ENCODE measurements at regions not wholly inside any gene's neighbourhood (a gene's known extent, or its start where the extent isn't known, plus 50 kb on each side); places are given as distances from the start of the nearest gene placed in this dataset.

DNA sequence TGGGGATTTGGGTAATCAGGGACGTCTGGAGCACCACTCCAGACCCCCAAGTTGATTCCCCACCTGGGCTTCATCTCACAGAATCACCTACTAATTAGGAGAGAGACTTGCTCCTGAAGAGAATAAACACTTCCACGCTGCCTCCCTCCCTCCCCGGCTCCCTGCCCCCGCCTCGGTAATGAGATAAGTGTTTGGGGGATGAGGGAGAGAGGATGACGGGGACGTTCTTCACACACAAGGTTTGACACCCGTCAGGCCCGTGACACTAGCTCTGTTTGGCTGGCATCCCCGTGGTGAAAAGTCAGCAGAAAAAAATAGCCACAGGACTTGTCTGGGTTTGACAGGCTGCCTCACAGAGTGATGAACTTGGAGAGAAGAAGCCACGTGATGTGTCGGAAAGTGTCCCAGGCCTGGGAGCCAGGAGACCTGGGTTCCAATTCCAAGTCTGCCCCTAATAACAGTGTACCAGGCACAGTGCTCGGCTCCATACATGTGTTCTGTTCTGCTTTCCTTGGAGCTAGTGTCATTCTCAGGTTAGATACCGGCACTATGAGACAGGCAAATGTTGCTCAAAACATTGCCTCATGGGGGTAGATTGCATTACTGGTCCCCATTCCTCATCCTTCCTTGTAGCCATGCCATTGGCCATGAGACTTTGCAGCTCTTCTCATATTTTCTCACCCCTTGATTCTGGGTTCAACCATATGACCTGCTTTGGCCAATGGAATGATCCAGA lies 578.0 kb downstream of the BCOR start:
- no peak for TF ChIP-seq POLR2A (IDR thresholded peaks at IDR 0.05)
- TF ChIP-seq POLR2AphosphoS5 (IDR thresholded peaks at IDR 0.05), result no peak
- WGBS, 5 donors, result 57 to 82% (median 66%) methylated on average over 6 to 14 of the region's 14 CpGs
- peaks cover 0 to 23% (median 0%) of the 10 kb centered on the region in 7 donors for H3K27me3 ChIP-seq (replicated peaks in 1 of 7)
- H3K4me3 ChIP-seq, result no peak overlapping the region
- H3K4me1 ChIP-seq, result no peaks in the 10 kb centered on the region
- H3K9me3 ChIP-seq, result peaks cover 0 to 10% (median 0%) of the 10 kb centered on the region in 8 donors
- no peaks in the 10 kb centered on the region for H3K36me3 ChIP-seq
- H3K27ac ChIP-seq, result no peak overlapping the region
- DNase-seq, result no peak
- intact Hi-C loops (cut with DNase I; ENCODE audit: low total_unique reads), result no loop called here

DNA sequence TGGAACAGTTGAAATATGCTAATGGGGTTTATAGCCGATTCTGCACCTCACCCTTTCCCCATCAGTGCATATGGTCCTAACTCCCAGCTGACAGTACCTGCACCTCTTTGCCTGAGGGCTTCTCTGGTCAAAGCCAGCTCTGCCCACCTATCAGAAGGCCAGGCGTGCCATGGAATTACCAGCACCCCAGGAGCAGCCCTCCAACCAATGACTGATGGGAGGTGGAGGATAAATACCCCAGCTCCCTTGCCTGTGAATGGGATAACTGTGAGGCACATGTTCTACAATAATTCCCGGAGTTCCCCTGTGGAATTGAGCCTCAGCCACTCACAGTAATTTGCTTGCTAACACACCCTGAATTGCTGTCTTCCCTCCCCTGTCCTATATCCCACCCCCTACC lies 572.0 kb downstream of the BCOR start:
- no peak for DNase-seq
- TF ChIP-seq, protein P1, sequence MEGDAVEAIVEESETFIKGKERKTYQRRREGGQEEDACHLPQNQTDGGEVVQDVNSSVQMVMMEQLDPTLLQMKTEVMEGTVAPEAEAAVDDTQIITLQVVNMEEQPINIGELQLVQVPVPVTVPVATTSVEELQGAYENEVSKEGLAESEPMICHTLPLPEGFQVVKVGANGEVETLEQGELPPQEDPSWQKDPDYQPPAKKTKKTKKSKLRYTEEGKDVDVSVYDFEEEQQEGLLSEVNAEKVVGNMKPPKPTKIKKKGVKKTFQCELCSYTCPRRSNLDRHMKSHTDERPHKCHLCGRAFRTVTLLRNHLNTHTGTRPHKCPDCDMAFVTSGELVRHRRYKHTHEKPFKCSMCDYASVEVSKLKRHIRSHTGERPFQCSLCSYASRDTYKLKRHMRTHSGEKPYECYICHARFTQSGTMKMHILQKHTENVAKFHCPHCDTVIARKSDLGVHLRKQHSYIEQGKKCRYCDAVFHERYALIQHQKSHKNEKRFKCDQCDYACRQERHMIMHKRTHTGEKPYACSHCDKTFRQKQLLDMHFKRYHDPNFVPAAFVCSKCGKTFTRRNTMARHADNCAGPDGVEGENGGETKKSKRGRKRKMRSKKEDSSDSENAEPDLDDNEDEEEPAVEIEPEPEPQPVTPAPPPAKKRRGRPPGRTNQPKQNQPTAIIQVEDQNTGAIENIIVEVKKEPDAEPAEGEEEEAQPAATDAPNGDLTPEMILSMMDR (IDR thresholded peaks at IDR 0.05 in 8 of 11, conservative IDR thresholded peaks at IDR 0.05 in 3 of 11), result no peak
- TF ChIP-seq POLR2A (IDR thresholded peaks at IDR 0.05), result no peak
- WGBS, 5 donors, result 63 to 100% (median 83%) methylated on average over 3 of the region's 3 CpGs
- Histone ChIP-seq H3K4me1 (no peaks in the 10 kb centered on the region), H3K4me3 (no peak overlapping the region), H3K9me3 (peaks cover 0 to 10% (median 0%) of the 10 kb centered on the region in 8 donors), H3K27me3 (replicated peaks in 1 of 7) (no peaks in the 10 kb centered on the region), H3K36me3 (no peaks in the 10 kb centered on the region), H3K27ac (no peak overlapping the region)
- intact Hi-C loops (cut with DNase I; ENCODE audit: low total_unique reads), result no loop called here

DNA sequence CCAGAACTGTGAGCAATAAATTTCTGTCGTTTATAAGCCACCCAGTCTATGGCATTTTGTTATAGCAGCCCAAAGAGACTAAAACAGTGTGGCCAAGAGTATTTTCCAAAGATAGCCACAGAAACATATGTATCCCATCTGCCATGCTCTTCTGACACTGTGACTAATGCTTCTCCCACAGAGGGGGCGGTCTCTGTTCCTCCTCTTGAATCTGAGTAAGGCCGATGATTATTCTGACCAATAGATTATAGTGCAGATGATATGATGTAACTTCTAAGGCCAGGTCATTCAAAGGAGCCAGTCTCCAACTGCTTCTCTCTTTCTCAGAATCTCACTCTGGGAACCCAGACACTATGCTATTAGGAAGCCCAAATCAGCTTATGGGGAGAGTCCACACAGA lies 570.7 kb downstream of the BCOR start:
- H3K4me3 ChIP-seq, result no peak overlapping the region
- no peaks in the 10 kb centered on the region for H3K4me1 ChIP-seq
- no peaks in the 10 kb centered on the region for H3K36me3 ChIP-seq
- no peaks in the 10 kb centered on the region for H3K27me3 ChIP-seq (replicated peaks in 1 of 7)
- H3K27ac ChIP-seq, result no peak overlapping the region
- peaks cover 0 to 10% (median 0%) of the 10 kb centered on the region in 8 donors for H3K9me3 ChIP-seq
- WGBS, 5 donors, result 75 to 88% (median 82%) methylated on average over 2 to 3 of the region's 3 CpGs
- TF ChIP-seq POLR2A (IDR thresholded peaks at IDR 0.05), result no peak
- no peak for TF ChIP-seq POLR2AphosphoS5 (IDR thresholded peaks at IDR 0.05)
- TF ChIP-seq, protein P1 (IDR thresholded peaks at IDR 0.05 in 8 of 11, conservative IDR thresholded peaks at IDR 0.05 in 3 of 11), result no peak
- intact Hi-C loops (cut with DNase I; ENCODE audit: low total_unique reads), result no loop called here
- DNase-seq, result no peak

DNA sequence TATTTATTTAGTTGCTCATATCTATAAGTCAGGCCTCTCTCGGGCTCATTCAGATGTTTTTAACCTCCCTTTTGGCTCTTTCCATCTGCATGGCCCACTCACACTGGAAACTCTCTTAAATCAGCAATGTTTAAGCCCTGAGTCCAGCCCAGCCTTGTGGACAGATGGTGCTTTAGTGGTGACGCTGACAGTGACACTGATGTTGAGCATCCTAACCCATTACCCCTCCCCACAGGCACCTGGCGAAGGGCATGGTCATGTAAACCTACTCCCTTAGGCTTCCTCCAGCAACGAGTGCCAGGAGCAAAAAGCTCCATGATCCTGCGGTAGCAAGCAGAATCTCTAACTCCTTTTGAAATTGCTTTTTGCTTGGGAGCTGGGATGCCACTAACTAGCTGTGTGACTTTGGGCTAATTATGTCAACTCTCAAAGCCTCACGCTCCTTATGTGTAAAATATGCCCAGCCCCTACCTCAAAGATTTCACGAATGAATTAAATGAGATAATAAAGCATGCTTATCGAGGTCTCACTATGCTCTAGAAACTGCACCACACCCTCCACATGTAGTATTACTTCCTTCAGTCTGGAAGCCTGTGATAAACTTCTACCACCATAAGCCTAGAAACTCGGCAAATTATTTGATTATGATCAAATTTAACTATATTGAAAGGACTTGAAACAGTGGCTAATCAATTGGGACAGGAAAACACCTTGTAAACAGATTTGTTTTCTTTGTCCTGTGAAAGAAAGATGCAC lies 569.4 kb downstream of the BCOR start:
- H3K9me3 ChIP-seq, result peaks cover 0 to 11% (median 0%) of the 10 kb centered on the region in 8 donors

More for the DNA sequence above, 569.4 kb downstream of the BCOR start:
- Histone ChIP-seq H3K4me1 (no peaks in the 10 kb centered on the region), H3K27ac (no peak overlapping the region), H3K36me3 (no peaks in the 10 kb centered on the region), H3K4me3 (no peak overlapping the region), H3K27me3 (replicated peaks in 1 of 7) (no peaks in the 10 kb centered on the region)
- TF ChIP-seq, protein P1 (IDR thresholded peaks at IDR 0.05 in 8 of 11, conservative IDR thresholded peaks at IDR 0.05 in 3 of 11), result no peak
- no peak for TF ChIP-seq POLR2A (IDR thresholded peaks at IDR 0.05)
- no peak for TF ChIP-seq POLR2AphosphoS5 (IDR thresholded peaks at IDR 0.05)
- 77 to 96% (median 88%) methylated on average over 9 of the region's 9 CpGs for WGBS, 5 donors
- DNase-seq, result no peak
- intact Hi-C loops (cut with DNase I; ENCODE audit: low total_unique reads), result no loop called here

All from spleen (tissue), 11 donors.